Activated CD8-positive, alpha-beta memory T cell treated with anti-CD3 and anti-CD28 coated beads, Interleukin-2, amount 10 ng/mL, durations not matched to agents 7 days and 5 days (primary cell): ENCODE measurements at regions not wholly inside any gene's neighbourhood (a gene's known extent, or its start where the extent isn't known, plus 50 kb on each side); places are given as distances from the start of the nearest gene placed in this dataset.

ENCODE experiments used
- ATAC-seq: fragments of 150-1000 bp; cut with Tn5 transposase; one replicate; pipeline ENCODE4 v1.10.0; 2021; ENCODE audit warnings: moderate library complexity
- CTCF ChIA-PET: fragments of 350-600 bp; sonication (Branson Sonifier 250); formaldehyde crosslinking; loops from one replicate; lab custom pipeline; 2021; ENCODE audit warnings: antibody characterized with exemption; lab: Charles Lee
- DNase-seq: peaks from one replicate; pipeline ENCODE4 v3.0.0-alpha.2; 2020
- H3K27ac Mint-ChIP-seq: one replicate; pipeline ENCODE4 v1.8.0; 2021; ENCODE audit warnings: mild to moderate bottlenecking, mixed read lengths
- H3K27me3 Mint-ChIP-seq: one replicate; pipeline ENCODE4 v1.8.0; 2021; ENCODE audit warnings: mixed read lengths
- H3K36me3 Mint-ChIP-seq: one replicate; pipeline ENCODE4 v1.8.0; 2021; ENCODE audit warnings: mild to moderate bottlenecking, mixed read lengths
- H3K4me1 Mint-ChIP-seq: one replicate; pipeline ENCODE4 v1.8.0; 2021; ENCODE audit warnings: mixed read lengths
- H3K4me3 Mint-ChIP-seq: one replicate; pipeline ENCODE4 v1.8.0; 2021; ENCODE audit warnings: mild to moderate bottlenecking, moderate library complexity, mixed read lengths
- H3K9me3 Mint-ChIP-seq: one replicate; pipeline ENCODE4 v1.8.0; 2022; ENCODE audit warnings: low read depth, mixed read lengths

DNA sequence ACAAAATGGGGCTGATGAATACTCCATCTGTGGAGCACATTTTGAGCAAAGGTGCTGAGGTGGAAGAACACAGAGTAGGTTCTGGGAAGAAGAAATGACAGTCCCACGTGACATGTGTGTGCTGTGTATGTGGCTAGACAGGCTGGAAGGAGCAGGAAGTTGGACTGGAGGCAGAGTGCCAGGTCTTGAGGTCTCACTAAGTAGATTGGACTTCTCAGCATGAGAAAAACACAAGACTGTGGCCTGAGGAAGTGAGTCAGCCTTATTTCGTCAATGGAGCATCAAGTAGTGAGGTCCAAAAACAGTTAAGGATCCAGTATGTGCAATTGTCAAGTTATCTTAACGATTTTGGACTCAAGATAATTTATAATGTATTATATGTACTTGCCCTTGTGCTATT is 736.5 kb downstream of the KCNJ2 start:
- ATAC-seq = no peak
- no peak for DNase-seq
- H3K36me3 Mint-ChIP-seq = no peaks in the 10 kb centered on the region
- no peaks in the 10 kb centered on the region for H3K27me3 Mint-ChIP-seq
- no peak overlapping the region for H3K4me3 Mint-ChIP-seq
- peaks cover 7% of the 10 kb centered on the region for H3K9me3 Mint-ChIP-seq
- CTCF ChIA-PET = no interaction called here
- H3K27ac Mint-ChIP-seq = no peak overlapping the region
- no peaks in the 10 kb centered on the region for H3K4me1 Mint-ChIP-seq

DNA sequence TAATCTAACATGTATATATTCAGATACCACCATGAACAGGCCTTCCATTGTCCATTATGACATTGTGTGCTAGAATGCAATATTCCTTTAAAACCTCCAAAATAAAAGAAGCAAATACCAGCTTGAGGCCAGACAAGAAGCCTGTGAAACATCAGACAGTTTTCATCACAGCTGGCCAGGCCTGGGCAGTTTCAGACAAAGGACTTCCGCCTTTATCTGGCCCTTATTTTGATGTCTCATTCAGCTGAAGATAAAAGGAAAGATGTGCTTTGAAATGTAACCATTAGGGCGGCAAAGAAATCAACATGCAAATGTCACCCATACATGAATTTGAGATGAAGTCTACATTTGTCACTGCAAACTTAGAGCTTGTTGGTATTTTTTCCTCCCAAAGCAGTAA is 737.5 kb downstream of the KCNJ2 start:
- ATAC-seq = no peak
- CTCF ChIA-PET = interaction anchor here (0.7 kb wide), 1 partner anchor 1762 kb away, joined by 3 read pairs; no protein-coding TSS in a partner anchor
- Mint-ChIP-seq H3K27ac (no peak overlapping the region), H3K27me3 (no peaks in the 10 kb centered on the region), H3K4me1 (no peaks in the 10 kb centered on the region), H3K4me3 (no peak overlapping the region), H3K9me3 (peaks cover 4% of the 10 kb centered on the region), H3K36me3 (no peaks in the 10 kb centered on the region)
- DNase-seq = no peak

- DNase-seq (no peak), ATAC-seq (no peak)
- Mint-ChIP-seq H3K9me3 (peaks cover 13% of the 10 kb centered on the region), H3K4me1 (no peaks in the 10 kb centered on the region), H3K27ac (no peak overlapping the region), H3K27me3 (no peaks in the 10 kb centered on the region), H3K4me3 (no peak overlapping the region), H3K36me3 (no peaks in the 10 kb centered on the region)
- CTCF ChIA-PET = no interaction called here
These were observed 743.6 kb downstream of the KCNJ2 start for GRCh38 chr17:70912716-70913485.

DNA sequence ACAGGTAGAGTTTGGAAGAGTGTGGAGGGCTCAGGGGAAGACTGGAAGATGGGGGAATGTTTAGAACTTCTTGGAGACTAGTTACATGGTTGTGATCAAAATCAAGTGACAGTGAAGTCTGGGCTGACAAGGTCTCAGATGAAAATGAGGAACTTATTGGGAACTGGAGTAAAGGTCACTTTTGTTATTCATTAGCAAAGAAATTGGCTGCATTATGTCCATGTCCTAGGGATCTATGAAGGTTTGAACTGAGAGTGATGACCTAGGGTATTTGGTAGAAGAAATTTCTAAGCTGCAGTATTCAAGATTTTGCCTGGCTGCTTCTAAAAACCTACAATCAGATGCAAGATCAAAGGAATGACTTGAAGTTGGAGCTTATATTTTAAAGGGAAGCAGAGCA is 747.1 kb downstream of the KCNJ2 start:
- ATAC-seq = no peak
- no peak overlapping the region for H3K27ac Mint-ChIP-seq
- no peaks in the 10 kb centered on the region for H3K4me1 Mint-ChIP-seq
- DNase-seq = no peak
- H3K9me3 Mint-ChIP-seq = peaks cover 13% of the 10 kb centered on the region
- no peaks in the 10 kb centered on the region for H3K27me3 Mint-ChIP-seq
- H3K36me3 Mint-ChIP-seq = no peaks in the 10 kb centered on the region
- CTCF ChIA-PET = no interaction called here
- H3K4me3 Mint-ChIP-seq = no peak overlapping the region

DNA sequence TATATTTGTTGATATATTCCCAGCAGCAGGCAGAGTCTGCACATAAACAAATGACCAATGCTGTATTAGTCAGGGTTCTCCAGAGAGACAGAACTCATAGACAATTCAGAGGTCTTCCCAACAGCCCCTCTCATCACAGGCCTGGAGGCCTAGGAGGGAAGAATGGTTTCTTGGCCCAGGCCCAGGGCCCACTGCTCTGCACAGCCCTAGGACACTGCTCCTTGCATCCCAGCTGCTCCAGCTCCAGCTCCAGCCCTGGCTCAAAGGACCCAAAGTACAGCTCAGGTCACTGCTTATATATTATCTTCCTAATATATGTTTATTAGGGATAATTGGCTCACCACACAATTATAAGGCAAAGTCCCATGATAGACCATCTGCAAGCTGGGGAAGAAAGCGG is 749.9 kb downstream of the KCNJ2 start:
- Mint-ChIP-seq H3K9me3 (peaks cover 13% of the 10 kb centered on the region), H3K4me1 (no peaks in the 10 kb centered on the region), H3K27ac (no peak overlapping the region), H3K27me3 (no peaks in the 10 kb centered on the region), H3K36me3 (no peaks in the 10 kb centered on the region), H3K4me3 (no peak overlapping the region)
- CTCF ChIA-PET = no interaction called here
- DNase-seq = no peak
- ATAC-seq = no peak

DNA sequence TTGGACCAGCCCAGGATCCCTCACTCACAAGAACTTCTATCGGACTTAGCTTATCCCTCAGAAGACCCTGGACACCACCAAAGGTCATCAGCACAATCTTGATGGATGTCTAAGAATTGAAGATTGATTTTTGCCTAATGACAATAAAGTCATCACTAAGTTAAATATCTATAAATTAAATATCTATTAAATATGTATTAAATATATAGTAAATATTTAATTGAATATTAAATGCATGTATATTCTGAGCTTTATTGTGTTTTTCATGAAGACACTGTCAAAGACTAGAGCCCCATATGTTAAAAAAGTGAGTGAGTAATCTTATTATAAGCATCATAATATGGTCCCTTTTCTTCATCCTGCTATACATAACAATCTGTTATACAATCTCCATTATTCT is 751.1 kb downstream of the KCNJ2 start:
- no peaks in the 10 kb centered on the region for H3K27me3 Mint-ChIP-seq
- H3K27ac Mint-ChIP-seq = no peak overlapping the region
- no peaks in the 10 kb centered on the region for H3K36me3 Mint-ChIP-seq
- no peak for DNase-seq
- peaks cover 17% of the 10 kb centered on the region for H3K9me3 Mint-ChIP-seq
- no peaks in the 10 kb centered on the region for H3K4me1 Mint-ChIP-seq
- no peak overlapping the region for H3K4me3 Mint-ChIP-seq
- CTCF ChIA-PET = no interaction called here
- ATAC-seq = no peak

DNA sequence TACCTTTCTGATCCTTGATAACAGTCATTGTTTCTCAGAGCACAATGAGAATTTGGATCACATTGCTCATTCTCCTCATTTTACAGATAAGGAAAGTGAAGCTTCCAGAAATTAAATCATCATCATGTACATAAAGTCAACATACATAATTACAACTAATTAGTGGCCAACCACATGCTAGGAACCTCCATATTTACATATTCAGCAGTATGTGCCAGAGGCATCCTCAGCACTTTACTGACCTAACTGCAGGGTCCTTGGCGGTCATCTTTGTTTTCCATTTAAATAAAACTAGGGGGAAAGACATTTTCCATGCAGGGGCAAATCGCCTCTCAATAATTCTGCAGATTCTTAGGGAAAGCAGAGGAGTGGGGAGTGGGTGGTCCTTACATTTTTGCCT is 752.9 kb downstream of the KCNJ2 start:
- Mint-ChIP-seq H3K9me3 (peaks cover 6% of the 10 kb centered on the region), H3K4me1 (no peaks in the 10 kb centered on the region), H3K4me3 (no peak overlapping the region), H3K27ac (no peak overlapping the region), H3K27me3 (no peaks in the 10 kb centered on the region), H3K36me3 (no peaks in the 10 kb centered on the region)
- DNase-seq = no peak
- ATAC-seq = no peak
- CTCF ChIA-PET = no interaction called here

DNA sequence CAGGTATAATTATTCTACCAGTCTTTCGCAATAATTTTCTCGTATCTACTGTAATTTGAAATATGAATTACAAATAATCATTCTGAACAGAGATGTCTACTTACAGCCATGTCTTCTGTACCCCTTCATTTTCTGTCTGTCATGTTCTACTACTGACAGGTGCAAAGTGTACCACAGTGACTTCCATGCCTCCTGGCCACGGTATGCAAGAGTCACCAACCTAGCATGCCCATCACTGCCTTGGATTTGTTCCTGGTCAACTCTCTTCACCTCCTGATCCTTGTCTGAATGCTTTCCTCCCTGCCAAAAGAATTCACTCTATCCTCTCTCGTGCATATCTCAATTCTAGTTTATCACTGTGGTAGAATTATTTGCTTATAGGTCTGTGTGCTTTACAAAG is 755.4 kb downstream of the KCNJ2 start:
- H3K27me3 Mint-ChIP-seq = no peaks in the 10 kb centered on the region

DNA sequence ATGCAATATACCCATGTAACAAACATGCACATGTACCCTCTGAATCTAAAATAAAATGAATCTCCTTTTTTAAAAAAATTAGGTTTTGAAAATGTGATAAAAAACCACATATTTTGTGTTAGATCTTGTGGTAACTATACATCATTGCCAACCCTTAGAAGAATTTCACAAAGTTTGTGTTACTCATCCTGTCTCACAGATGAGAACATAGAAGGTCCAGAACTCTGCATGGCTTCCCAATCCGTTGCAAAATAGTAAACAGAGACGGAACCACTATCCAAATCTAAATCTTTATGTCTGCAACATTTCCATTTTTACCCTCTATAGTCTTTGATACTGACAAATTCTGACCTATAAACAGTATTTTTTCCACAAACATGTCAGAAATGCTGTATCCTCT is 759.9 kb downstream of the KCNJ2 start:
- Mint-ChIP-seq H3K9me3 (peaks cover 6% of the 10 kb centered on the region), H3K36me3 (no peaks in the 10 kb centered on the region), H3K27me3 (no peaks in the 10 kb centered on the region), H3K27ac (no peak overlapping the region), H3K4me3 (no peak overlapping the region), H3K4me1 (no peaks in the 10 kb centered on the region)
- ATAC-seq = no peak
- CTCF ChIA-PET = no interaction called here
- no peak for DNase-seq

More for the DNA sequence above, 755.4 kb downstream of the KCNJ2 start:
- Mint-ChIP-seq H3K4me3 (no peak overlapping the region), H3K4me1 (no peaks in the 10 kb centered on the region), H3K27ac (no peak overlapping the region), H3K36me3 (no peaks in the 10 kb centered on the region), H3K9me3 (peaks cover 4% of the 10 kb centered on the region)
- ATAC-seq (no peak), DNase-seq (no peak)
- CTCF ChIA-PET = no interaction called here

GRCh38 chr17:70934231-70934630 is 764.9 kb downstream of the KCNJ2 start:
- Mint-ChIP-seq H3K4me1 (no peaks in the 10 kb centered on the region), H3K9me3 (peaks cover 8% of the 10 kb centered on the region), H3K4me3 (no peak overlapping the region), H3K36me3 (no peaks in the 10 kb centered on the region), H3K27me3 (no peaks in the 10 kb centered on the region), H3K27ac (no peak overlapping the region)
- DNase-seq (no peak), ATAC-seq (no peak)
- CTCF ChIA-PET = no interaction called here

- H3K4me1 Mint-ChIP-seq = no peaks in the 10 kb centered on the region
- no peak for ATAC-seq
- no peak overlapping the region for H3K27ac Mint-ChIP-seq
- peaks cover 8% of the 10 kb centered on the region for H3K9me3 Mint-ChIP-seq
- CTCF ChIA-PET = no interaction called here
- H3K36me3 Mint-ChIP-seq = no peaks in the 10 kb centered on the region
- no peak for DNase-seq
- H3K4me3 Mint-ChIP-seq = no peak overlapping the region
- H3K27me3 Mint-ChIP-seq = no peaks in the 10 kb centered on the region
These were observed 765.5 kb downstream of the KCNJ2 start for GRCh38 chr17:70934835-70935234.

GRCh38 chr17:70936724-70937123 is 767.4 kb downstream of the KCNJ2 start:
- Mint-ChIP-seq H3K4me3 (no peak overlapping the region), H3K27ac (no peak overlapping the region), H3K4me1 (no peaks in the 10 kb centered on the region), H3K36me3 (no peaks in the 10 kb centered on the region), H3K27me3 (no peaks in the 10 kb centered on the region), H3K9me3 (peaks cover 7% of the 10 kb centered on the region)
- ATAC-seq (no peak), DNase-seq (no peak)
- CTCF ChIA-PET = no interaction called here

- ATAC-seq (no peak), DNase-seq (no peak)
- H3K36me3 Mint-ChIP-seq = no peaks in the 10 kb centered on the region
- no peak overlapping the region for H3K27ac Mint-ChIP-seq
- H3K4me3 Mint-ChIP-seq = no peak overlapping the region
- H3K9me3 Mint-ChIP-seq = peaks cover 7% of the 10 kb centered on the region
- H3K4me1 Mint-ChIP-seq = no peaks in the 10 kb centered on the region
- no peaks in the 10 kb centered on the region for H3K27me3 Mint-ChIP-seq
- CTCF ChIA-PET = no interaction called here
These were observed 769.0 kb downstream of the KCNJ2 start for GRCh38 chr17:70938336-70938735.

- ATAC-seq (no peak), DNase-seq (no peak)
- no peaks in the 10 kb centered on the region for H3K36me3 Mint-ChIP-seq
- peaks cover 12% of the 10 kb centered on the region for H3K9me3 Mint-ChIP-seq
- no peak overlapping the region for H3K4me3 Mint-ChIP-seq
- CTCF ChIA-PET = no interaction called here
- H3K4me1 Mint-ChIP-seq = no peaks in the 10 kb centered on the region
- H3K27me3 Mint-ChIP-seq = no peaks in the 10 kb centered on the region
- H3K27ac Mint-ChIP-seq = no peak overlapping the region
These were observed 776.1 kb downstream of the KCNJ2 start for GRCh38 chr17:70945386-70945785.
